ENCODE measurements at regions not wholly inside any gene's neighbourhood (a gene's known extent, or its start where the extent isn't known, plus 50 kb on each side); places are given as distances from the start of the nearest gene placed in this dataset.
"Not testable (repeated sequence)": the region's sequence is repeated elsewhere in the genome, so short reads cannot be mapped to it uniquely, and the experiment has no call there.

DNA sequence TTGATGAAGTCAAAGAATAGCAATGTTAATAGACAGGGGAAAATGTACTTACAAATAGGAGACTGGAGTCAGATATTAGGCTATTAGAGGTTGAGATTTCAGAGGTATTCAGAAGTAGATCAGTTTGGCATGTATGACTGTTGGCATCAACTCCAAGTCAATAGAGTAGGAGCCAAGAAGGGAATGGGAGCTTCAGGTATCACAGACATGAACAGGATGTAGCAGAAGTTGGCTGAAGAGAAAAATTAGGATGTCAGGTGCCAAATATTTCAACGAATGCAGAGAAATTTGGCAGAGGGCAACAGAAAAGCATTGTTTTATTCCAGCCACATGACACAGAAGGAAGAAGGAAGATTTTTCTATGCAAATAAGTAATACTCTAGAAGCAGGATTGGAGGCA is 69.7 kb downstream of the GLYATL1 start:
- no peak for DNase-seq

GRCh38 chr11:59009661-59010060 is 70.4 kb downstream of the GLYATL1 start:
- DNase-seq, result no peak

DNA sequence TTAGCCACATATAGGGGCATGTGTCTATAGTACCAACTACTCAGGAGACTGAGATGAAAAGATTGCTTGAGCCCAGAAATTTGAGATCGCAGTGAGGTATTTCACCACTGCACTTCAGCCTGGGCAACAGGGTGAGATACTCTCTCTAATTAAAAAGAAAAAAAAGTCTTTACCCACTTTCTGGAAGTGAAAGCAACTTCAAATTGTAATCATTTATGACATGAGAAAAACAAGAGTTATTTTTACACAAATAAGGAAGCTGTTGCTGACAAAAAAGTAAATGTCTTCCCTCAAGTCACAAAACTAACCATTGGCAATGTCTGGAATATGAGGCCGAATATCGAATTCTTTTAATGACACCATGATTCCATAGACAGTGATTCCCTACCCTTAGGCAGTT is 71.4 kb downstream of the GLYATL1 start:
- DNase-seq, result no peak

- peak; percentile 23 for DNase-seq
These were observed 72.5 kb downstream of the GLYATL1 start for GRCh38 chr11:59011655-59012397.

- DNase-seq, result no peak
These were observed 73.3 kb downstream of the GLYATL1 start for GRCh38 chr11:59012398-59013265.

DNA sequence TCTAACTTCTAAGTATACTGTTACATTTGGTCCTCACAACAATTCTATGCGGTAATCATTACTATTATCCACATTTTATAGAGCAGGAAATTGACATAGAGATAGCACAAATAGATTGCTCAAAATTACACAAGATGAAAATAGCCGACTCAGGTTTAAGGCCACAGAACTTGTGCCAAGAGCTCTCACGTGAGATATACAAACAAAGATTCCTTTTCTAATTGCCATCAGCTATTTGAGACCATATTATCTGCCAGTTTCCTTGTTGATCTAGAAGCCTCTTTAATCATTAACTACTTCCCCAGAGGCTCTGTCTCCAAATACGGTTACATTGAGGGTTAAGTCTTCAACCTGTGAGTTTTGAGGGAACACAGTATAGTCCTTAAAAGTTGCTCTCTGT is 61.0 kb upstream of the GLYATL1B start:
- peak; percentile 89 for DNase-seq

DNA sequence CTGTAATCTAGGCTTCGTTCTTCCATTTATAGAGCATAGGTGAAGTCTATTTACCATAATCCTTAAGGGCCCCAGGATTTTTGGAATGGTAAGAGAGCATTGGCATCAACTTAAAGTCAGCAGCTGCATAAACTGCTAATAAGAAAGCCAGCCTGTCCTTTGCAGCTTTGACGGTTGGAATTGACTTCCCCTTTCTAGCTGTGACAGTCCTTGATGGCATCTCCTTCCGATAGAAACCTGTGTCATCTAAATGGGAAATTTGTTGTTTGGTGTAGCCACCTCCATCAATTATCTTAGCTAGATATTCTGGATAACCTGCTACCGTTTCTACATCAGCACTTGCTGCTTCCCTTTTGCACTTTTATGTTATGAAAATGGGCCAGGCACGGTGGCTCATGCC is 58.0 kb upstream of the GLYATL1B start:
- DNase-seq, result no peak

- DNase-seq, result no peak
These were observed 56.7 kb upstream of the GLYATL1B start for GRCh38 chr11:59029366-59029889.

DNA sequence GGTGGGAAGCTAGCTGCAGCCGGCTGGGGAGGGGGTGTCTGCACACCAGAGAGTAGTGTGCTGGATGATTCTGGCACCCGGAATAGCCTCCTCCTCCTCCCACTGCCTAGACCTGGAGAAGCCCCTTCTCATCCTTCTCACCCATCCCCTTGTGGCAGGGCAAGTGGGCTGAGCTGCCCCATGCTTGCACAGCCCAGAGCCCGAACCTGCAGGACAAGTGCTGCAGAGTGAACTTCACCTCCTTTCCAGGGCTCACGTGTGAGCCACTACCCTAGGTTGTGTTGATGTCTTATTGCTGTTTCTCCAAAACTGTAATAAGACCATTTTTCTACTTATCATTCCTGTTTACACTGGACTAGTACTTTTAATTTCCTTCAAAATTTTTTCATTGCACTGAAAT is 56.1 kb upstream of the GLYATL1B start:
- DNase-seq, result no peak

GRCh38 chr11:59031746-59032145 is 54.4 kb upstream of the GLYATL1B start:
- not testable (repeated sequence) for DNase-seq
